LHCN-M2 (cell line): ENCODE measurements at regions not wholly inside any gene's neighbourhood (a gene's known extent, or its start where the extent isn't known, plus 50 kb on each side); places are given as distances from the start of the nearest gene placed in this dataset.
A peak's percentile ranks its signal among the peaks of the same experiment; 100 is the strongest.
"Not testable (repeated sequence)": the region's sequence is repeated elsewhere in the genome, so short reads cannot be mapped to it uniquely, and the experiment has no call there.

Source experiments
- DNase-seq: peaks from one replicate; pipeline ENCODE4 v3.0.0-alpha.2; 2012; ENCODE audit warnings: low read depth

DNA sequence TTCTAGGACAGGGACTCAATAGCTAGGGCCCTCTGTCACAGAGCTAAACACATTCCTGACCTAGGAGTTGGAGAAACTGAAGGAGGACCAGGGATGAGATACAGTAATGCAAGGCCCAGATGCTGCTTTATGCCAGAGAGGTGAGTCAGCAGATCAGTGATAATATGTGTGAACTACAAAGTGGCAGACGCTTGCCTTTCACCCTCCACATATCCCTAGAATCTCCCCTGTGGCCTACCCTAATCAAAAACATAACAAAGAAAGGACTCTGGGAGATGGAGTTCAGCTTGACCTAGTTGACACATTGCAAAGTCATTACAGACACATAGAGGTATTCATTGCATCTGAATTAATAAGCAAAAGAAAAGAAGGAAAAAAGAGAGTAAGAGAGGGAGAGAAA lies 417.6 kb upstream of the DYNLRB2 start:
- no peak for DNase-seq

DNA sequence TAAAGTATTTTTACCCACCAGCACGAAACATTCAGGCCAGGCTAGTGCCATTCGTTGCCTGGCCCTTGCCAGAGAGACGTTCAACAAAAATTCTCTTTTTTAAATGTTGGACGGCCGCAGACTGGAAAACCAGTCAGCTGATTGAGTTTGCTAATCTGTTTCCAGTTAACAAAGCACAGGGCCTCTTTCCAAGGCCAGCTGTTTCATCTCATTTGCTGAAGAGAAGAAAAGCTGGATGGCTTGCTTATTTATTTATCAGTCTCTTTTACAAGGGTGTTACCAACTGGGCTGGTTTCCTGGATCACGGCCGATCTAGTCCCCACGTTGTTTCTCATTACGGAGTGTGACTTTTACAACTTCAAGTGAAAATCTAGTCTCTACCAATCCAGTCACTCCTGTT lies 418.7 kb upstream of the DYNLRB2 start:
- DNase-seq, result no peak

DNA sequence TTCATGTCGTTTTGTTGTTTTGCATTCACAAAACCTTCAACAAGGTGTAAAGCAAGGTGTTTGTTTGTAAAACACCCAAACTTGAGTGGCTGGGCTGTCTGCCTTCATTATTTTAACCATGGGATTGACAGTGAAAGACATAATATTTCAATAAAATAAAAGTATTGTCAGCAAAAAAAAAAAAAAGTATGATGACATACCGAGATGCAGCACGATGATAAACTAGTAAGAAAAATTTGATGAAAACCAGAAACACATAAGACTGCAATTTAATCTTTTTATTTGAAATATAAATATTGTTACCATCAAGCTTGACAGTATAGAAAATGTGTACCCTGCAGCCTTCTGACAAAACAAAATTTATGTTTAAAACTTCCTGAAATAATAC lies 419.3 kb upstream of the DYNLRB2 start:
- no peak for DNase-seq

DNA sequence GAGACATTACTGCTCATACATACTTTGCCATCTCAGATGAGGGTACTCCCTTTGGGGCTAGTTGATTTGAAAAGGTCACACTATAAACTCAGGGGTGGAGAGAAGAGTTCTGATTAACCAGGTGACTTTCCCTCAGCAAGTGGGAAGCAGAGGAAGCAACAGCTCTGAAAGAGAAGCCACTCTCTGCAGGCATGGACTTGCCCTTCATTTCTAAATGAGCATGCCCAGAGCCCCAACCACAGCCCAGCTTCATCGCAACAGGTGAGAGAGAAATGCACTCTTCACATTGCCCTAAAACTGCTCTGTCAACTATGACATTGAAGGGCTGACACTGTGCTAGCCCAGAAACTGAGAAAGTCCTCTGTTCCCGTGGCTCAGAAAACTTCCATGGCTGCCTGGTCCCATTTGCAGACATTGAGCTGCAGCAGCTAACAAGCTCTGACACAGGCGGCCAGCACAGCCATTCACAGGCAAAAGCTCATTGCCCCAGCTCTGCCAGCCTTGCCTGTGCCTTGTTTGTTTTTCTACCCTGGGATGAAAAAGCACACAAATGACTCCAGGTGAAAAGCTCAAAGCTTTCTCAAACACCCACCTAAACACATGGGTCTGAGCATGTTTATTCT lies 419.8 kb upstream of the DYNLRB2 start:
- DNase-seq, result no peak

DNA sequence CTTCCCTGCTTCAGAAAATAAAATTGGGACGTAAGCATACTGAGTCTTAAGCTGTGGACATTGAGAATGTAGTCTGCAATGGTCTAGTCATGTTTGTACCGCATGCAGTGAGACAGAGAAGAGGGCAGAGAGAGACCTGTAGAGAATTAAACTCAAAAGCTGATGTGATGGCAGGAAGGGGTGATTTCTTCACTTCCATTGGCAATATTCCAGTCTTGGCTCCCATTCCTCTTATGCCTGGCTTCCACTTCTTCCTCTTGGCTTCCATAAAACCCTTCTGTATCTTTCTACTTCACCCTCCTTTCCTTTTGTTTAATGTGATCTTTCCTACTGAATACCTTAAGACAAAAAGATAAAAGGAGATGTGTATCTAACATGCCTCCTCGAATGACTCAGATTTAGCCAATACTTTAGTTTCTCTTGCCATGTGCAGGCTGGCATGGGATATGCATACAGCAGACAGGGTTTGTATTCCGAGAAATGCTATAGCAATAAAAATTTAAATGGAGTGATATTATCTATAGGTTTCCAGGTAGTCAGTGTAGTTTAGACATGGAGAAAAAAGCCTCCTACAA lies 423.1 kb upstream of the DYNLRB2 start:
- DNase-seq, result no peak

DNA sequence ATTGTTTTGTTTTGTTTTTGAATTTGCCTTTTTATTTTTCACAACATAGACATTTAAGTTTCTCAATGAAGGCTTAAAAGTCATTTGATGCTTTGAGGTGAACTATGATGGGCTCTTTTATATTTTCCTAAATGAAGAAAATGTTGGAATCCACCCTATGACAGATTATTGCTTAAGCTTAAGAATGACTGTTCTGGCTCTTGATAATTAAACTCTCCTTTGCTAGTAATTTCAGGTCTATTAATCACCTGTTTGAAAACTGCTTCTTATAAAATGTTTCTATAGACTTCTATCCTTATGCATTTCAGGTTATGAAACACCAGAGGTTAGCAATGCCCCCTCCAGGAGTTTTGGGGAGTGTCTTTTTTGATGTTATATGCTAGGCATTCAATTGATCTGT lies 424.1 kb upstream of the DYNLRB2 start:
- no peak for DNase-seq

DNA sequence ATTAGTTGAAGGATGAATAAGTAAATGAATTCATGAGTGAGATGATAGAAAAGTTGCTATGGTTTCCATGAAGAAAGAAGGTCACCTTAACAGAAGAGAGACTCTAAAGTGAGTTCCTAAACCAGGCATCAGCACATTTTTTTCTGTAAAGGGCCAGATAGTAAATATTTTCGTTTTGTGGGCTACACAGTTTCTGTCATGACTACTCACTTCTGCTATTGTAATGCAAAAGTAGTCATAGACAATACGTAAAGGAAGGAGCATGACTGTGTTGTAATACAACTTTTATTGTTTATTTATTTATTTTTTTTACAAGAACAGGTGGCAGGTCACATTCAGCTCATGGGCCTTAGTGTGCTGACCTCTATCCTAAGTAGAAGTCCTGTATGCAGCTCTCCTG lies 426.1 kb upstream of the DYNLRB2 start:
- DNase-seq, result peak; percentile 27

DNA sequence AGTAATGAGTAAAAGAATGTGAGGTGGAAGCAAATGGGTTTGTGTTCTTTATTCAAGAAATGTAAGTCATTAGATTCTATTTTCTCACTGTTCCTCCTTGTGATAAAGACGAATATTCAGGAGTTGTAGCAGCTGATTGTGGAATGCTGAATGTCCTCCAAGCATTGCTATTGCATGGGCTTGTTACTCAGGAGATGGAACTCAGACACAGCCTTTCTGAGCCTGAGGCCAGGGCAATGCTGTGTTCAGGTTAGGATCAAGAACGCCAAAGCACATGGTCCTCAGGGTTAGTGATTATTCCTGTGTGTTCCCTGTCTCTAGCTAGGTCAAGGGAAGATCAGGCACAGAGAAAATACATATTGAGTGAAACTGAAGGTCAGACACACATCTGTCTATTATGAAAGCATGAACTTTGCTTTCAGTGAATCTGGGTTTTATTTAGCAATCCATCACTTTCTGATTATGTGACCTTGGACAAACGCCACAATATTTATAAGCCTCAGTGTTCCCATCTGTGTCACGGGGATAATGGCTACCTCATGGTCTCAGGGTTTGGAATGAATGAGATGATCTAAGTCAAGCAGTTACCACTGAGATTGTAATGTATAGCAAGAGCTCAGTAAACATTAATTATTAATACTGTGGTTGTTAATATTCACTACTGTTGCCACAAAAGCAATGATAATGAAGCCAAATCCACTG lies 426.8 kb upstream of the DYNLRB2 start:
- DNase-seq, result no peak

DNA sequence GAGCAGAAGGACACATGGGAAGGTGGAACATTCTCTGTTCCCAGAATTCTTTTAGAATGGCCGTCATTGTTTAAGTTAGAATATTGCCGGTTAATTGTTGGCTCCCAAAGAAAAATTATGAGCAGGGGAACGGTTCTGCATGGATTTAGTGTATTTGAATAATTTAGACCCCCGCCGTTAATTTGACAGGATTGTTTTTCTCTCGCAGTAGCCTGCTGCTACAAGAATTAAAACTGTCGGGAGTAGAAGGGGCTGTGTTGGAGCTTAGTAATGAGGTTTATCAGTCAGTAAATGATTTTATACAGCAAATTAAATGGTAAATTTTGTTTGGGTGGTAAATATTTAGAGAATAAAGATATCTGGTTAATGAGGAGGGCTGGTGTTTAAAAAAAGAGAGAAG lies 431.2 kb upstream of the DYNLRB2 start:
- DNase-seq, result no peak

DNA sequence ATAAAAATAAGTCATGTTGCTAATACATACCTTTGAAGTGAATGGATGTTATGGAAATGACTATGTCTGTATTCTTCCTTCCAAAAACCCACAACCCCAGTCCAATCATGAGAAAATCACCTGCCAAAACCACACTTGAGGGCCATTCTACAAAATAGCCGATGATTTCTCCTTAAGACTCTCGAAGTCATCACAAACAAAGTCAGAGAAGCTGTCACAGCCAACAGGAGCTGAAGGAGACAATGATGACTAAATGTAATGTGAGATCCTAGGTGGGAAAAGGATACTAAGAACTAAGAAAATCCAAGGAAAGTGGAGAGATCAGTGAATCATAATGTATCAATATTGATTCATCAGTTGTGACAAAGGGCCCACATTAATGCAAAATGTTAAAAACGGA lies 432.9 kb upstream of the DYNLRB2 start:
- DNase-seq, result peak; percentile 61

DNA sequence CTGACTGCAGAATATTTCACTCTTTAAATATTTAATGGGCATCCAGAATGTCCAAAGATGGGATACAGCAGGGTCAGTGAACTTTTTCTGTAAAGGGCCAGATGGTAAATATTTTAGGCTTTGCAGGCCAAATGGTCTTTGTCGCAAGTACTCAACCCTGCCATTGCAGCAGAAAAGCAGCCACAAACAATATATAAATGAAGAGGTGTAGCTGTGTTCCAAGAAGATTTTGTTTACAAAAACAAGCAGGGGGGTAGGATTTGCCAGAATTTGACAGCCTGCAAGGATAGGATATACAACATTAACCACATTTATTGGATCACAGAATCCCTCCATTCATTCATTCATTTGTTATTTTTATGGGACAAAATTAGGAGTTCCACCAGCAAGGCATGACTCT lies 435.0 kb upstream of the DYNLRB2 start:
- DNase-seq, result no peak

DNA sequence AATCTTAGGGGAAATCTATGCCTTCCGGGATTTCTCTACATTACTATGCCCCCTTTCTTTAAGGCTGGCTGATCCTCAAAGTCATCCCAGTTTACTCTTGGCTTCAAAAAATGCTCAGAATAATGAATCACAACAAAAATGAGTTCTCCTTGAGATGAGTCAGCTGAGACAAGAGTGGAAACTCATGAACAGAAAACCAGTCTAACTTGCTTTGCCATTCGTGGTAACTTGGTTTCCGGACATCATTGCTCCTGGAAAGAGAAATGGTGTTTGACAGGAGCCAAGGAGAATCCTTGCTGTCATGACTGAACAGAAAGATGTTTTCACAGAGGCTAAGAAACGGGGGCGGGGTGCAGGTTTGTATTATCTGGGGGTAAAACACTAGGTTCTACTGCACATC lies 435.6 kb upstream of the DYNLRB2 start:
- DNase-seq, result peak; percentile 64

DNA sequence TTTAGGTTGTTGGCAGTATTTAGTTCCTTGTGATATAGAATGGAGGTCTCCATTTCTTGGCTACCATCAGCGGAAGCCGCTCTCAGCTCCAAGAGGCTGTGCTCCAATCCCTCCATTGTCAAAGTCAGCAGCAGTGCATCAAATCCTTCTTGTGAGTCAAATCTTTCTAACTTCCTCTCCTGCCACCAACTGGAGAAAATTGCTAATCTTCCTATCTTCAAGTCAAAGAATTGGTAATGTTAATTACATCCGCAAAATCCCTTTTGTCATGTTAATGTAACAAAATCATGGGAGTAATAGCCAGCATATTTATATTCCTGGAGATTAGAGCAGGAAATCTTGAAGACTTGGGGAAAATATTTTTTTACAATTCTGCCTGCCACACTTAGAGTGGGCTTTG lies 436.4 kb upstream of the DYNLRB2 start:
- no peak for DNase-seq

DNA sequence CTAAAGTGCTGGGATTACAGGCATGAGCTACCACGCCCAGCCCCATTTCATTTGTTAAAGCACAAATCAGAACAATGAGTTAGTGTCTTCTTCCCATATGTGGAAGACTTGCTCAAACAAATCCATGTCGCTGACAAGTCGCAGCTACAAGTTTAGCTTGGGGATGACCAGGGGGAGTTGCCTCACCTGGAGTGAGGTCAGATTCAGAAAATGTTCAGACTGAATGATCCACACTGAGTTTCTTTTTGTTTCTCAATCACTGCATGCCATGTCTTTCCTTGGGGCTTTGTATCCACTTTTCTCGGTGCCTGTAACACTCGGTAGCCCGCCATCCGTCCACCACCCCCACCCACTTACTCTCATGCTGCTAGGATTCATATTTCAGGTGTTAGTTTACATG lies 437.3 kb upstream of the DYNLRB2 start:
- no peak for DNase-seq

DNA sequence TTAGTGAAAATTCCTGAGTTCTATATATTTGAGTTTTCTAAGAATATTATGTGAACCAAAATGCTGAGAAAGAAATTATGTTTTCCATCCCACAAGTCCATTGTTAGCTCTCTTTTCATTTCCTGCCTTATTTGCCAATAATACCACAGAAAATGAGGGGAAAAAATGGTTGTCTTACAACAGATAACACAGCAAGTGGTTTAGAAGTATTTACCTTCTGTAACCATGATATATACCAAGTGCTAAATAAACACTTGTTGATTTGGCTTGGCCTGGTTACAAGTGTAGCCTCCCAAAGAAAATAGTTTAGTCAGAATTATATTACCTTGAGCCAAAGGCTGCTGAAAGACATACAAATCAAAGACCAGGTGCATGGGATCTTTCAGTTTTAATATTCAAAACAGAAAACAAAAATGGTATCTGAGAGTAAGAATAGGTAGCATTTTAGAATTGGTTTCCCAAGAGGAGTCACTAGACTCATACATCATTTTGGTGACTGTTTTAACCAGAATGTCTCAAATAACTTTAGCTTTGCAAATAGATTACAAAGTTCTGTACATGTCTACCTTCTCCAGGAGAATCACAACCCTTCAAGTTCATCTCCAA lies 439.8 kb upstream of the DYNLRB2 start:
- no peak for DNase-seq

DNA sequence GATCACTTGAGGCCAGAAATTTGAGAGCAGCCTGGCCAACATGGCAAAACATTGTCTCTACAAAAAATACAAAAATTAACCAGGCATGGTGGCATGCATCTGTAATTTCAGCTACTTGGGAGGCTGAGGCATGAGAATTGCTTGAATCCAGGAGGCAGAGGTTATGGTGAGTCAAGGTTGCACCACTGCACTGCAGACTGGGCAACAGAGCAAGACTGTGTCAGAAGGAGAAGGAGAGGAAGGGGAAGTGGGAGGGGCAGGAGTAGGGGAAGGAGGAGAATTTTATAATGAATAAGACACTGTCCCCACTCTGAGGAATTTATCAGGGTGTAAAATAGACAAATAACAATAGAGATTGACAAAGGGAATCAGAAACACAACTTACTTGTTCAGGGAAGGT lies 440.6 kb upstream of the DYNLRB2 start:
- no peak for DNase-seq

DNA sequence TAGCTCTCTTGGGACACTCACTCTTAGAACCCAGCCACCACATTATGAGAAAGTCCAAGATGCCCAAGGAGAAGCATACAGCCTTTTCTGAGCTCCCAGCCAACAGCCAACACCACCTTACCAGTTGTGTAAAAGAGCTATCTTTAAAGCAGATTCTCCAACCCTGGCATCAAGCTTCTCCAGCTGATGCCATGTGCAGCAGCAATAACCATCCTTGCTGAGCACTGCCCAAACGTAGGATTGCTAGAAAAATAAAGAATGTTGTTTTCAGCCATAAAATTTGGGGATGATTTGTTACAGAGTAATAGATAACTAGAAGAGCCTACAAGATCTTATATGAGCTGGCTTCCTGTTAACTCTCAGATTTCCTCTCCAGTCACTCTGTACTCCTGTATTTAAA lies 443.7 kb upstream of the DYNLRB2 start:
- no peak for DNase-seq

DNA sequence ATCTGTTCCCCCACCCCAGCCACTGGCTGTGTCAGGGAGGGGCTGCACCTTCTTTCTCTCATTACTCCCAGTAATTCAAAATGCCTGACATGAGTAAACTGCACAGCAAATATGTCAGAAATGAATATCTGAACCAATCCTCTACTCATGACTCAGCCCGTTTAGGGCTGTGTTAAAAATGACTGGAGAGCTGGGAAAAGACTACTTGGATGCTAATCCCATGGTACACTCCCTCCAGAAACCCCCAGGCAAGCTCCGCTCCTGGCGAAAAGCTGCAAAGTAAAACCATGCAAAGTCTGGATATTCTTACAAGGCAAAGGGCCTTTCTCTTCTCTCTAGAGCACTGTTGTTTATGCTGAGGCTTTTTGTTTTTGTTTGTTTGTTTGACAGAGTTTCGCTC lies 448.1 kb upstream of the DYNLRB2 start:
- DNase-seq, result peak; percentile 22

DNA sequence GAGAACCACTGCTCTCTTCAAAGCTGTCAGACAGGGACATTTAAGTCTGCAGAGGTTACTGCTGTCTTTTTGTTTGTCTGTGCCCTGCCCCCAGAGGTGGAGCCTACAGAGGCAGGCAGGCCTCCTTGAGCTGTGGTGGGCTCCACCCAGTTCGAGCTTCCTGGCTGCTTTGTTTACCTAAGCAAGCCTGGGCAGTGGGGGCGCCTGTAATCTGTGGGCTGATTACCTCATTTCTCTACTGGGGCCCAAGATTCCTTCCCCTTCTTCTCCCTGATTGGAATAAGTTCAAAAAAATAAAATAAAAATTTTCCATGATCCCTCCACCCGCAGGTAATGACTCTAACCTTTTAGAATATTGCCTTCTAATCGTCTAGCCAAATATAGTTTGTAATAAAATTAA lies 449.3 kb upstream of the DYNLRB2 start:
- DNase-seq, result not testable (repeated sequence)

DNA sequence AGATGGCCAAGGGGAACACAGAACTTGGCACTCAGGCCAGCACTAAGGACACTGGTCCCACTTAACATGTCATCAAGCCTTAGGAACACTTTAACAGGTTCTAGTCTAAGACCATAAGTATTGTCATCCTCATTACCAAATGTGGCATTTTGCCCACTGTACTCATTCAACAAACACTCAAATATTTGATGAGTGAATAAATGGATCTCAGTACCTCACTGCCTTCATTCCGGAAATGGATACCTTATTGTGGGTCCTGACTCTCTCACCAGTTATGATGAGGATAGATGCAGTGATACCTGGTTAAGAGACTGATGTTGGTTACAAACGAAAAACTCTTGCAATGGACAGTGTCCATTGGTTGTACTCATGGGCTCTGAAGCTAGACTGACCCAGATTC lies 455.2 kb upstream of the DYNLRB2 start:
- no peak for DNase-seq

DNA sequence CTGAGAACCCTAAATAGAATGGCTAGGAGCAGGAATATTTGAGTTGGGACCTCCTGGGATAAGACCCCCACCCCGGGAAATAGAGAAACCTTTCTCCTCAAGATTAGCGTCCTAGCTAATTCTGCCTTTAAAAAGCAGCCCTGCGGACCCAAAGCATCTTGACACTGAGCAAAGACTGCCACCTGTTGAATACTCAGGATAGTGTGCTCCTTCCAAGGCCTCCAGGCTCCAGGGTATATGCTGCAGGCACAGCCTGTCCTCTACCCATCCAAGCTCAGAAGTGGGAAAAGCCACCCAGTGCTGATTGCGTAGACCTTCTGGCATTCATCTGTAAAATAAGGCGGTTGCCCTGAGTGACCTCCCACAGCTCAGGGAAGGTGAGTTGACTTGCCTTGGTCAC lies 456.2 kb upstream of the DYNLRB2 start:
- peak; percentile 44 for DNase-seq

DNA sequence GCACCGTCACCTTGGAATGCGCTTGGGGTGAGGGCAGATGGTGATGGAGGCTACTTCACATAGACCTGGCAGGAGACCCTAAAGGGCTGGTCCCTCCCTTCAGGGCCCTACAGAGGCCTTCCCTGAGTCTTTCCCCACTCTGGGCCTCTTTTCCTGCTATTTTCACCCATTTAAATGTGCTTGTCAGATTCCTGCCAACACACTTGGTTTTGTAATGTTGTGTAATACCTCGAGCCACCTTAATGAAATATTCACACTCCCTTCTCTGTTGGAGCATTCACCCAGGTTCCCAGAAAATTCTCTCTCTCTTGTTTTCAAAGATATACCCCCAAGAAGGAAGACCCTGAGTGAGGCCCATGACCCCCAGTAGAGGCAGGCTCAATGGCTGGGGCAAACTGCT lies 456.6 kb upstream of the DYNLRB2 start:
- DNase-seq, result no peak

DNA sequence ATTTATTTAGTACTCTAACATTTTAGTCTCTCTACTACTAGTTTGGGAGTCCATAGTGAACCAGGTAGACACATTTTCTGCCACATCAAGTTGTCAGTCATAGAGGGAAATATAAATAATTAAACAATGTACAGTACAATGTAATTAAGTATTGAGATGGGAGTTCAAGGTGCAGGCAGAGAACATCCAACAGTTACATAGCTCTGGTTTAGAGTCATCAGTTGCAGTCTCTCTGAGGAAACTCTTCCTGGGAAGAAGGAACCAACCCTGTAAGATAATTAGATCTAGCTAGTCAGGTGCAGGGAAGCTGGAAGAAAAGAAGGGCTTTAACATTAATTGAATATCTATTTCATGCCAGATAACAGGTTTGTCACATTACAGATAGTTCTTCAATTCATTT lies 457.9 kb upstream of the DYNLRB2 start:
- no peak for DNase-seq
